ENCODE measurements at regions not wholly inside any gene's neighbourhood (a gene's known extent, or its start where the extent isn't known, plus 50 kb on each side); places are given as distances from the start of the nearest gene placed in this dataset.

GRCh38 chr18:75358928-75359327 is 68.6 kb downstream of the SMIM21 start:
- Histone ChIP-seq H3K9ac (ENCODE audit: low read length) (no peak overlapping the region), H3K4me3 (ENCODE audit: low read length) (no peak overlapping the region), H3K9me3 (ENCODE audit: control insufficient read depth, low read length) (peaks cover 8% of the 10 kb centered on the region), H3K27me3 (replicated peaks; ENCODE audit: control insufficient read depth, insufficient read depth, low read length) (peaks cover 36% of the 10 kb centered on the region), H3K4me1 (ENCODE audit: control insufficient read depth, insufficient read depth, low read length) (no peaks in the 10 kb centered on the region), H3K36me3 (ENCODE audit: control insufficient read depth, insufficient read depth, low read length, severe bottlenecking) (no peaks in the 10 kb centered on the region)
- DNase-seq (ENCODE audit: low read depth) = no peak

- Histone ChIP-seq H3K9me3 (ENCODE audit: control insufficient read depth, low read length) (peaks cover 22% of the 10 kb centered on the region), H3K4me3 (ENCODE audit: low read length) (no peak overlapping the region)
- no peak for DNase-seq (ENCODE audit: low read depth)
Measured at GRCh38 chr18:75353357-75353756, 74.1 kb downstream of the SMIM21 start.

GRCh38 chr18:75351409-75351808 is 76.1 kb downstream of the SMIM21 start:
- peaks cover 22% of the 10 kb centered on the region for H3K9me3 ChIP-seq (ENCODE audit: control insufficient read depth, low read length)
- H3K4me1 ChIP-seq (ENCODE audit: control insufficient read depth, insufficient read depth, low read length) = no peaks in the 10 kb centered on the region
- H3K9ac ChIP-seq (ENCODE audit: low read length) = no peak overlapping the region
- H3K36me3 ChIP-seq (ENCODE audit: control insufficient read depth, insufficient read depth, low read length, severe bottlenecking) = no peaks in the 10 kb centered on the region
- H3K4me3 ChIP-seq (ENCODE audit: low read length) = no peak overlapping the region
- H3K27me3 ChIP-seq (replicated peaks; ENCODE audit: control insufficient read depth, insufficient read depth, low read length) = no peaks in the 10 kb centered on the region
- DNase-seq (ENCODE audit: low read depth) = no peak

More at GRCh38 chr18:75353357-75353756, 74.1 kb downstream of the SMIM21 start:
- H3K36me3 ChIP-seq (ENCODE audit: control insufficient read depth, insufficient read depth, low read length, severe bottlenecking) = no peaks in the 10 kb centered on the region
- H3K4me1 ChIP-seq (ENCODE audit: control insufficient read depth, insufficient read depth, low read length) = no peaks in the 10 kb centered on the region
- H3K9ac ChIP-seq (ENCODE audit: low read length) = no peak overlapping the region
- no peaks in the 10 kb centered on the region for H3K27me3 ChIP-seq (replicated peaks; ENCODE audit: control insufficient read depth, insufficient read depth, low read length)

- peaks cover 22% of the 10 kb centered on the region for H3K9me3 ChIP-seq (ENCODE audit: control insufficient read depth, low read length)
- no peaks in the 10 kb centered on the region for H3K27me3 ChIP-seq (replicated peaks; ENCODE audit: control insufficient read depth, insufficient read depth, low read length)
- no peak for DNase-seq (ENCODE audit: low read depth)
- H3K9ac ChIP-seq (ENCODE audit: low read length) = no peak overlapping the region
- no peaks in the 10 kb centered on the region for H3K4me1 ChIP-seq (ENCODE audit: control insufficient read depth, insufficient read depth, low read length)
- H3K4me3 ChIP-seq (ENCODE audit: low read length) = no peak overlapping the region
- no peaks in the 10 kb centered on the region for H3K36me3 ChIP-seq (ENCODE audit: control insufficient read depth, insufficient read depth, low read length, severe bottlenecking)
Measured at GRCh38 chr18:75350857-75351256, 76.6 kb downstream of the SMIM21 start.

- no peak for DNase-seq (ENCODE audit: low read depth)
- no peak overlapping the region for H3K4me3 ChIP-seq (ENCODE audit: low read length)
Measured at GRCh38 chr18:75350512-75350839, 77.0 kb downstream of the SMIM21 start.

GRCh38 chr18:75349668-75350511 is 77.6 kb downstream of the SMIM21 start:
- no peaks in the 10 kb centered on the region for H3K4me1 ChIP-seq (ENCODE audit: control insufficient read depth, insufficient read depth, low read length)
- no peak overlapping the region for H3K9ac ChIP-seq (ENCODE audit: low read length)
- peaks cover 7% of the 10 kb centered on the region for H3K27me3 ChIP-seq (replicated peaks; ENCODE audit: control insufficient read depth, insufficient read depth, low read length)
- H3K36me3 ChIP-seq (ENCODE audit: control insufficient read depth, insufficient read depth, low read length, severe bottlenecking) = no peaks in the 10 kb centered on the region
- DNase-seq (ENCODE audit: low read depth) = no peak
- H3K9me3 ChIP-seq (ENCODE audit: control insufficient read depth, low read length) = peaks cover 22% of the 10 kb centered on the region
- H3K4me3 ChIP-seq (ENCODE audit: low read length) = no peak overlapping the region

More at GRCh38 chr18:75350512-75350839, 77.0 kb downstream of the SMIM21 start:
- Histone ChIP-seq H3K4me1 (ENCODE audit: control insufficient read depth, insufficient read depth, low read length) (no peaks in the 10 kb centered on the region), H3K27me3 (replicated peaks; ENCODE audit: control insufficient read depth, insufficient read depth, low read length) (peaks cover under 1% of the 10 kb centered on the region), H3K36me3 (ENCODE audit: control insufficient read depth, insufficient read depth, low read length, severe bottlenecking) (no peaks in the 10 kb centered on the region), H3K9ac (ENCODE audit: low read length) (no peak overlapping the region), H3K9me3 (ENCODE audit: control insufficient read depth, low read length) (peaks cover 22% of the 10 kb centered on the region)

- DNase-seq (ENCODE audit: low read depth) = no peak
- H3K9me3 ChIP-seq (ENCODE audit: control insufficient read depth, low read length) = peaks cover under 1% of the 10 kb centered on the region
- H3K27me3 ChIP-seq (replicated peaks; ENCODE audit: control insufficient read depth, insufficient read depth, low read length) = peaks cover 7% of the 10 kb centered on the region
- H3K4me3 ChIP-seq (ENCODE audit: low read length) = no peak overlapping the region
- H3K36me3 ChIP-seq (ENCODE audit: control insufficient read depth, insufficient read depth, low read length, severe bottlenecking) = no peaks in the 10 kb centered on the region
- H3K9ac ChIP-seq (ENCODE audit: low read length) = no peak overlapping the region
- no peaks in the 10 kb centered on the region for H3K4me1 ChIP-seq (ENCODE audit: control insufficient read depth, insufficient read depth, low read length)
Measured at GRCh38 chr18:75346671-75347070, 80.8 kb downstream of the SMIM21 start.

- Histone ChIP-seq H3K27me3 (replicated peaks; ENCODE audit: control insufficient read depth, insufficient read depth, low read length) (peaks cover 7% of the 10 kb centered on the region), H3K9ac (ENCODE audit: low read length) (no peak overlapping the region), H3K36me3 (ENCODE audit: control insufficient read depth, insufficient read depth, low read length, severe bottlenecking) (no peaks in the 10 kb centered on the region), H3K4me3 (ENCODE audit: low read length) (no peak overlapping the region), H3K9me3 (ENCODE audit: control insufficient read depth, low read length) (no peaks in the 10 kb centered on the region), H3K4me1 (ENCODE audit: control insufficient read depth, insufficient read depth, low read length) (no peaks in the 10 kb centered on the region)
- DNase-seq (ENCODE audit: low read depth) = no peak
Measured at GRCh38 chr18:75344615-75345014, 82.9 kb downstream of the SMIM21 start.

GRCh38 chr18:75344161-75344560 is 83.3 kb downstream of the SMIM21 start:
- Histone ChIP-seq H3K4me3 (ENCODE audit: low read length) (no peak overlapping the region), H3K4me1 (ENCODE audit: control insufficient read depth, insufficient read depth, low read length) (no peaks in the 10 kb centered on the region), H3K36me3 (ENCODE audit: control insufficient read depth, insufficient read depth, low read length, severe bottlenecking) (no peaks in the 10 kb centered on the region), H3K27me3 (replicated peaks; ENCODE audit: control insufficient read depth, insufficient read depth, low read length) (peaks cover 7% of the 10 kb centered on the region), H3K9ac (ENCODE audit: low read length) (no peak overlapping the region), H3K9me3 (ENCODE audit: control insufficient read depth, low read length) (no peaks in the 10 kb centered on the region)
- DNase-seq (ENCODE audit: low read depth) = no peak

- peaks cover 7% of the 10 kb centered on the region for H3K27me3 ChIP-seq (replicated peaks; ENCODE audit: control insufficient read depth, insufficient read depth, low read length)
- H3K36me3 ChIP-seq (ENCODE audit: control insufficient read depth, insufficient read depth, low read length, severe bottlenecking) = no peaks in the 10 kb centered on the region
- H3K4me1 ChIP-seq (ENCODE audit: control insufficient read depth, insufficient read depth, low read length) = no peaks in the 10 kb centered on the region
- DNase-seq (ENCODE audit: low read depth) = no peak
- no peaks in the 10 kb centered on the region for H3K9me3 ChIP-seq (ENCODE audit: control insufficient read depth, low read length)
- no peak overlapping the region for H3K9ac ChIP-seq (ENCODE audit: low read length)
- H3K4me3 ChIP-seq (ENCODE audit: low read length) = no peak overlapping the region
Measured at GRCh38 chr18:75343389-75343788, 84.1 kb downstream of the SMIM21 start.

- no peaks in the 10 kb centered on the region for H3K36me3 ChIP-seq (ENCODE audit: control insufficient read depth, insufficient read depth, low read length, severe bottlenecking)
- no peak for DNase-seq (ENCODE audit: low read depth)
- H3K9me3 ChIP-seq (ENCODE audit: control insufficient read depth, low read length) = no peaks in the 10 kb centered on the region
- H3K9ac ChIP-seq (ENCODE audit: low read length) = no peak overlapping the region
- no peak overlapping the region for H3K4me3 ChIP-seq (ENCODE audit: low read length)
- H3K27me3 ChIP-seq (replicated peaks; ENCODE audit: control insufficient read depth, insufficient read depth, low read length) = peaks cover 7% of the 10 kb centered on the region
- H3K4me1 ChIP-seq (ENCODE audit: control insufficient read depth, insufficient read depth, low read length) = no peaks in the 10 kb centered on the region
Measured at GRCh38 chr18:75341897-75342296, 85.6 kb downstream of the SMIM21 start.

- Histone ChIP-seq H3K4me1 (ENCODE audit: control insufficient read depth, insufficient read depth, low read length) (no peaks in the 10 kb centered on the region), H3K36me3 (ENCODE audit: control insufficient read depth, insufficient read depth, low read length, severe bottlenecking) (no peaks in the 10 kb centered on the region), H3K9me3 (ENCODE audit: control insufficient read depth, low read length) (no peaks in the 10 kb centered on the region), H3K9ac (ENCODE audit: low read length) (no peak overlapping the region), H3K27me3 (replicated peaks; ENCODE audit: control insufficient read depth, insufficient read depth, low read length) (peaks cover 7% of the 10 kb centered on the region), H3K4me3 (ENCODE audit: low read length) (no peak overlapping the region)
- DNase-seq (ENCODE audit: low read depth) = peak; percentile 15
Measured at GRCh38 chr18:75341267-75341666, 86.2 kb downstream of the SMIM21 start.
